Vagina (tissue), 2 donors: ENCODE measurements at regions not wholly inside any gene's neighbourhood (a gene's known extent, or its start where the extent isn't known, plus 50 kb on each side); places are given as distances from the start of the nearest gene placed in this dataset.

ENCODE experiments used
- DNase-seq, 2 donors: peaks; one replicate each; pipeline ENCODE4 v3.0.0-alpha.2; 2017; ENCODE audit errors: extremely low spot score in 2 of 2
- H3K27ac ChIP-seq: fragments of 200-600 bp; sonication (generic); one replicate; pipeline ENCODE4 v1.5.1; 2019
- H3K27me3 ChIP-seq: fragments of 200-600 bp; sonication (generic); one replicate; pipeline ENCODE4 v1.5.1; 2019
- H3K36me3 ChIP-seq, 2 donors: fragments of 200-600 bp; sonication (generic); one replicate each; pipeline ENCODE4 v1.5.1; 2017 to 2019
- H3K4me1 ChIP-seq: fragments of 200-600 bp; sonication (generic); one replicate; pipeline ENCODE4 v1.5.1; 2019
- H3K4me3 ChIP-seq, 2 donors: fragments of 200-600 bp; sonication (generic); 1 replicate in 1 of 2; 2 replicates in 1 of 2; pipeline ENCODE4 v1.5.1; 2016 to 2019
- H3K9me3 ChIP-seq: fragments of 200-600 bp; sonication (generic); one replicate; pipeline ENCODE4 v1.5.1; 2019
- POLR2A ChIP-seq, 2 donors: fragments of 450-650 bp; IDR thresholded peaks; one replicate each; pipeline ENCODE4 v1.6.1; 2017; ENCODE audit warnings: antibody characterized with exemption in 2 of 2, mild to moderate bottlenecking in 2 of 2, moderate library complexity in 2 of 2
- POLR2AphosphoS5 ChIP-seq, 2 donors: sonication (generic); formaldehyde crosslinking; IDR thresholded peaks; one replicate each; pipeline ENCODE4 v1.9.0; 2017; ENCODE audit warnings: antibody characterized with exemption in 2 of 2, mild to moderate bottlenecking in 2 of 2, low read depth in 1 of 2; ENCODE audit not compliant: insufficient read depth in 1 of 2
- intact Hi-C: fragments of 100-400 bp; cut with DNase I; formaldehyde crosslinking; loops from one replicate; pipeline ENCODE4 v1.15.1; 2023
- TF ChIP-seq, protein P1 (sequence below), 3 experiments: fragments of 450-650 bp in 2 of 3; fragments of 200-600 bp in 1 of 3; sonication (generic) in 1 of 3; IDR thresholded peaks; one replicate each; pipeline ENCODE4 v1.5.1; 2017 to 2019; ENCODE audit warnings: antibody characterized with exemption in 3 of 3, mild to moderate bottlenecking in 2 of 3, moderate library complexity in 2 of 3

GRCh38 chr7:52791176-52791700 lies 244.2 kb upstream of the POM121L12 start:
- Histone ChIP-seq H3K27me3 (no peaks in the 10 kb centered on the region), H3K27ac (no peak overlapping the region), H3K4me1 (no peaks in the 10 kb centered on the region), H3K9me3 (no peaks in the 10 kb centered on the region), H3K36me3 (no peaks in the 10 kb centered on the region), H3K4me3 (no peak overlapping the region)
- TF ChIP-seq, protein P1, sequence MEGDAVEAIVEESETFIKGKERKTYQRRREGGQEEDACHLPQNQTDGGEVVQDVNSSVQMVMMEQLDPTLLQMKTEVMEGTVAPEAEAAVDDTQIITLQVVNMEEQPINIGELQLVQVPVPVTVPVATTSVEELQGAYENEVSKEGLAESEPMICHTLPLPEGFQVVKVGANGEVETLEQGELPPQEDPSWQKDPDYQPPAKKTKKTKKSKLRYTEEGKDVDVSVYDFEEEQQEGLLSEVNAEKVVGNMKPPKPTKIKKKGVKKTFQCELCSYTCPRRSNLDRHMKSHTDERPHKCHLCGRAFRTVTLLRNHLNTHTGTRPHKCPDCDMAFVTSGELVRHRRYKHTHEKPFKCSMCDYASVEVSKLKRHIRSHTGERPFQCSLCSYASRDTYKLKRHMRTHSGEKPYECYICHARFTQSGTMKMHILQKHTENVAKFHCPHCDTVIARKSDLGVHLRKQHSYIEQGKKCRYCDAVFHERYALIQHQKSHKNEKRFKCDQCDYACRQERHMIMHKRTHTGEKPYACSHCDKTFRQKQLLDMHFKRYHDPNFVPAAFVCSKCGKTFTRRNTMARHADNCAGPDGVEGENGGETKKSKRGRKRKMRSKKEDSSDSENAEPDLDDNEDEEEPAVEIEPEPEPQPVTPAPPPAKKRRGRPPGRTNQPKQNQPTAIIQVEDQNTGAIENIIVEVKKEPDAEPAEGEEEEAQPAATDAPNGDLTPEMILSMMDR (IDR thresholded peaks at IDR 0.05): no peak
- TF ChIP-seq POLR2A (IDR thresholded peaks at IDR 0.05) (no peak), POLR2AphosphoS5 (IDR thresholded peaks at IDR 0.05; ENCODE audit: insufficient read depth in 1 of 2, low read depth in 1 of 2) (no peak)
- no peak for DNase-seq
- intact Hi-C loops: no loop called here

GRCh38 chr7:52786174-52786573 lies 249.3 kb upstream of the POM121L12 start:
- no peak for DNase-seq
- H3K27me3 ChIP-seq: no peaks in the 10 kb centered on the region
- intact Hi-C loops: no loop called here
- H3K36me3 ChIP-seq: no peaks in the 10 kb centered on the region
- no peaks in the 10 kb centered on the region for H3K9me3 ChIP-seq
- H3K27ac ChIP-seq: no peak overlapping the region
- H3K4me1 ChIP-seq: no peaks in the 10 kb centered on the region
- TF ChIP-seq POLR2A (IDR thresholded peaks at IDR 0.05): no peak
- TF ChIP-seq, protein P1 (IDR thresholded peaks at IDR 0.05): no peak
- no peak for TF ChIP-seq POLR2AphosphoS5 (IDR thresholded peaks at IDR 0.05; ENCODE audit: insufficient read depth in 1 of 2, low read depth in 1 of 2)
- no peak overlapping the region for H3K4me3 ChIP-seq

DNA sequence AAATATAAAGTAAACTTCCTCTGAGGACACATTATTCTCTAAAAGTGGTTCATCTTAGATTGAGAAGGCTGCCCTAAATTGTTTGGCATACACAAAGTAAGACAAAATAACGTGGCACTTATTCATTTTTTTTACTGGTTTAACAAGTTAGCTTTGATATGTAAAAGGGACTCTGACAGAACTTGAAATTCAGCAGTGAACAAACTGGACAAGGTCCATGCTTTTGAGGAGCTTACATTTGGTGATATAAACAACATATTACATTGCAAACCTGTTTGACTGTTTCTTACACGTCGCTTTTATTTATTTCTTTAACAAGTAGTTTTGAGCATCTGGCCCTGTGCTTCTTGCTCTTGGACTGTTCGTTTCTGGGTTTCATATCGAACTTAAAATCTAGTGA lies 253.1 kb upstream of the POM121L12 start:
- Histone ChIP-seq H3K36me3 (no peaks in the 10 kb centered on the region), H3K27ac (no peak overlapping the region), H3K9me3 (no peaks in the 10 kb centered on the region), H3K27me3 (no peaks in the 10 kb centered on the region), H3K4me1 (no peaks in the 10 kb centered on the region), H3K4me3 (no peak overlapping the region)
- DNase-seq: no peak
- intact Hi-C loops: no loop called here
- TF ChIP-seq, protein P1 (IDR thresholded peaks at IDR 0.05): no peak
- no peak for TF ChIP-seq POLR2A (IDR thresholded peaks at IDR 0.05)
- no peak for TF ChIP-seq POLR2AphosphoS5 (IDR thresholded peaks at IDR 0.05; ENCODE audit: insufficient read depth in 1 of 2, low read depth in 1 of 2)

DNA sequence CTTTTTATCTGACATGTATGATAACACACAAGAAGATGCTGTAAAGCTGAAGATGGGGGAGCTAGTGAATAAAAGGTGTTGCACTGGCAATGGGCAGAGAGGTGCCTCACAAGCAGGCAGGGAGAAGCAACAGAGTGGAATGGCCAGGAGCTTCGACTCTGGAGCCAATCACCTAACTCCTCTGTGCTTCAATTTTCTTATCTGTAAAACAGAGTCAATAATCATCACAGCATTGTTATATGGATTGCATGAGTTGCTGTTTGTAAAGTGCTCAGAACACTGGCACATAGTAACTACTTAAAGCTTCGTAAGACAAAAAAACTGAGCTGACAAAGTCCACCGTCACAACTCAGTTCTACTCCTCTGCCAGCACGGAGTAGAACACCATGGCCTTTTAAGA lies 254.2 kb upstream of the POM121L12 start:
- no peak for TF ChIP-seq POLR2A (IDR thresholded peaks at IDR 0.05)
- Histone ChIP-seq H3K4me3 (no peak overlapping the region), H3K27ac (no peak overlapping the region), H3K27me3 (no peaks in the 10 kb centered on the region), H3K36me3 (no peaks in the 10 kb centered on the region), H3K4me1 (no peaks in the 10 kb centered on the region), H3K9me3 (no peaks in the 10 kb centered on the region)
- no peak for DNase-seq
- intact Hi-C loops: no loop called here

DNA sequence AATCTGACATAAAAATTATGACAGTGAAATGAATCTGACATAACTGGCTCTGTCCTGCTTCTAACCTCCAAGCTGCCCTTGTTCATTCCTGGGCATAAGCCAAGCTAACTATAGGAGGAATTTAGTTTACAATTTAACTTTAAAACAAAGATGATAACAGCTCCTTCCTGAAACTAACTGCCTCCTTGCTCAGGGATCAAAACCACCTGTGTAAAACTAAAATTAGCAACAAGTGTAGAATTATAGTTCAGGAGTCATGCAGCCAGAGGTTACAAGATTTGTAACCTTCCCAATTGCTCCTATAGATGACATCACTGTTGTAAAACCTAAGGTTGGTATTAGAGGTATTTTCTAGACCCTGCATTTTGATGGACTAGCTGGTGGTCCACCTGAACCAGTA lies 256.4 kb upstream of the POM121L12 start:
- H3K27me3 ChIP-seq: no peaks in the 10 kb centered on the region
- H3K36me3 ChIP-seq: no peaks in the 10 kb centered on the region
- no peak overlapping the region for H3K27ac ChIP-seq
- H3K4me1 ChIP-seq: no peaks in the 10 kb centered on the region
- DNase-seq: no peak
- TF ChIP-seq, protein P1 (IDR thresholded peaks at IDR 0.05): no peak
- no peak for TF ChIP-seq POLR2AphosphoS5 (IDR thresholded peaks at IDR 0.05; ENCODE audit: insufficient read depth in 1 of 2, low read depth in 1 of 2)
- no peak for TF ChIP-seq POLR2A (IDR thresholded peaks at IDR 0.05)
- no peaks in the 10 kb centered on the region for H3K9me3 ChIP-seq
- intact Hi-C loops: no loop called here
- no peak overlapping the region for H3K4me3 ChIP-seq
